ENCODE measurements at regions not wholly inside any gene's neighbourhood (a gene's known extent, or its start where the extent isn't known, plus 50 kb on each side); places are given as distances from the start of the nearest gene placed in this dataset.

- Histone ChIP-seq H3K9me3 (ENCODE audit: control insufficient read depth, insufficient read depth, low read length) (no peaks in the 10 kb centered on the region), H3K27me3 (ENCODE audit: control insufficient read depth, low read length) (no peaks in the 10 kb centered on the region), H3K4me1 (ENCODE audit: control insufficient read depth, low read length) (no peaks in the 10 kb centered on the region), H3K4me3 (ENCODE audit: low read length) (no peak overlapping the region), H3K9me2 (replicated peaks; ENCODE audit: control insufficient read depth, low read length) (no peaks in the 10 kb centered on the region), H3K4me2 (ENCODE audit: low read length) (no peak overlapping the region), H4K20me1 (ENCODE audit: control insufficient read depth, insufficient read depth, low read depth, low read length) (no peaks in the 10 kb centered on the region), H3K27ac (ENCODE audit: low read depth, low read length) (no peak overlapping the region), H3F3A (ENCODE audit: control insufficient read depth, insufficient read depth) (no peaks in the 10 kb centered on the region), H3K79me2 (ENCODE audit: control insufficient read depth, low read length) (no peaks in the 10 kb centered on the region), H3K36me3 (ENCODE audit: control insufficient read depth, low read length) (no peaks in the 10 kb centered on the region)
- no peak for TF ChIP-seq EZH2phosphoT487 (IDR thresholded peaks at IDR 0.05; ENCODE audit: borderline replicate concordance, low read length)
- TF ChIP-seq CTCF (IDR thresholded peaks at IDR 0.05; ENCODE audit: low read depth, low read length, poor library complexity, severe bottlenecking), result no peak
Measured at GRCh38 chr11:91786097-91786496, 438.5 kb upstream of the FAT3 start.

GRCh38 chr11:91783173-91783572 lies 441.4 kb upstream of the FAT3 start:
- no peaks in the 10 kb centered on the region for H3K27me3 ChIP-seq (ENCODE audit: control insufficient read depth, low read length)
- H3K27ac ChIP-seq (ENCODE audit: low read depth, low read length), result no peak overlapping the region
- no peaks in the 10 kb centered on the region for H3F3A ChIP-seq (ENCODE audit: control insufficient read depth, insufficient read depth)
- no peaks in the 10 kb centered on the region for H3K36me3 ChIP-seq (ENCODE audit: control insufficient read depth, low read length)
- no peak for TF ChIP-seq CTCF (IDR thresholded peaks at IDR 0.05; ENCODE audit: low read depth, low read length, poor library complexity, severe bottlenecking)
- no peak for TF ChIP-seq EZH2phosphoT487 (IDR thresholded peaks at IDR 0.05; ENCODE audit: borderline replicate concordance, low read length)
- no peaks in the 10 kb centered on the region for H3K9me3 ChIP-seq (ENCODE audit: control insufficient read depth, insufficient read depth, low read length)
- no peak overlapping the region for H3K4me2 ChIP-seq (ENCODE audit: low read length)
- H4K20me1 ChIP-seq (ENCODE audit: control insufficient read depth, insufficient read depth, low read depth, low read length), result no peaks in the 10 kb centered on the region
- H3K4me1 ChIP-seq (ENCODE audit: control insufficient read depth, low read length), result no peaks in the 10 kb centered on the region
- no peaks in the 10 kb centered on the region for H3K9me2 ChIP-seq (replicated peaks; ENCODE audit: control insufficient read depth, low read length)
- no peaks in the 10 kb centered on the region for H3K79me2 ChIP-seq (ENCODE audit: control insufficient read depth, low read length)
- H3K4me3 ChIP-seq (ENCODE audit: low read length), result no peak overlapping the region

- Histone ChIP-seq H3K9me3 (ENCODE audit: control insufficient read depth, insufficient read depth, low read length) (no peaks in the 10 kb centered on the region), H3K27ac (ENCODE audit: low read depth, low read length) (no peak overlapping the region), H3K4me2 (ENCODE audit: low read length) (no peak overlapping the region), H3K4me1 (ENCODE audit: control insufficient read depth, low read length) (no peaks in the 10 kb centered on the region), H3K9me2 (replicated peaks; ENCODE audit: control insufficient read depth, low read length) (no peaks in the 10 kb centered on the region), H3K27me3 (ENCODE audit: control insufficient read depth, low read length) (no peaks in the 10 kb centered on the region), H3K36me3 (ENCODE audit: control insufficient read depth, low read length) (no peaks in the 10 kb centered on the region), H3K79me2 (ENCODE audit: control insufficient read depth, low read length) (no peaks in the 10 kb centered on the region), H3K4me3 (ENCODE audit: low read length) (no peak overlapping the region), H3F3A (ENCODE audit: control insufficient read depth, insufficient read depth) (no peaks in the 10 kb centered on the region), H4K20me1 (ENCODE audit: control insufficient read depth, insufficient read depth, low read depth, low read length) (no peaks in the 10 kb centered on the region)
- TF ChIP-seq EZH2phosphoT487 (IDR thresholded peaks at IDR 0.05; ENCODE audit: borderline replicate concordance, low read length) (no peak), CTCF (IDR thresholded peaks at IDR 0.05; ENCODE audit: low read depth, low read length, poor library complexity, severe bottlenecking) (no peak)
Measured at GRCh38 chr11:91778758-91779157, 445.9 kb upstream of the FAT3 start.

- TF ChIP-seq CTCF (IDR thresholded peaks at IDR 0.05; ENCODE audit: low read depth, low read length, poor library complexity, severe bottlenecking), result no peak
- TF ChIP-seq EZH2phosphoT487 (IDR thresholded peaks at IDR 0.05; ENCODE audit: borderline replicate concordance, low read length), result no peak
- H3F3A ChIP-seq (ENCODE audit: control insufficient read depth, insufficient read depth), result no peaks in the 10 kb centered on the region
- H3K27me3 ChIP-seq (ENCODE audit: control insufficient read depth, low read length), result no peaks in the 10 kb centered on the region
- H3K4me1 ChIP-seq (ENCODE audit: control insufficient read depth, low read length), result no peaks in the 10 kb centered on the region
- H3K79me2 ChIP-seq (ENCODE audit: control insufficient read depth, low read length), result no peaks in the 10 kb centered on the region
- no peak overlapping the region for H3K4me2 ChIP-seq (ENCODE audit: low read length)
- H3K27ac ChIP-seq (ENCODE audit: low read depth, low read length), result no peak overlapping the region
- H3K9me3 ChIP-seq (ENCODE audit: control insufficient read depth, insufficient read depth, low read length), result no peaks in the 10 kb centered on the region
- no peaks in the 10 kb centered on the region for H4K20me1 ChIP-seq (ENCODE audit: control insufficient read depth, insufficient read depth, low read depth, low read length)
- H3K9me2 ChIP-seq (replicated peaks; ENCODE audit: control insufficient read depth, low read length), result no peaks in the 10 kb centered on the region
- no peak overlapping the region for H3K4me3 ChIP-seq (ENCODE audit: low read length)
- H3K36me3 ChIP-seq (ENCODE audit: control insufficient read depth, low read length), result no peaks in the 10 kb centered on the region
Measured at GRCh38 chr11:91776655-91777054, 448.0 kb upstream of the FAT3 start.

Data from DOHH2 (cell line).